ENCODE measurements at regions not wholly inside any gene's neighbourhood (a gene's known extent, or its start where the extent isn't known, plus 50 kb on each side); places are given as distances from the start of the nearest gene placed in this dataset.

DNA sequence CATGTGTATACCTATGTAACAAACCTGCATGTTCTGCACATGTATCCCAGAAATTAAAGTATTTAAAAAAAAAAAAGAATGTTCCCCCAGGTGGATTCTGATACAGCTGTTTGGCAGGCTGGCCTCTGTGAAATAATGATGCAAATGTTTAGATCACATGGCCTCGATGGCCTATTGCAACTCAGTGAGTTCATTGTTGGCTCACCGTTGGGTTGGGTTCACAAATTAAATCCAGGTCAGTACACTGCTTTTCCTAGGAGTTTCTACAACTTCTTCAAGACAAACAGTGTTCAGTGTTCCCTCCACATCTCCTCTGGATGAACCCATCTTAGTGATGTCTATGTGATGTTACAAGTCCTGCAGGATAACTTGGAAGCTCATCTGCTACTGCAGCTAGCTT lies 58.3 kb upstream of the STXBP6 start:
- TF ChIP-seq, protein P1, sequence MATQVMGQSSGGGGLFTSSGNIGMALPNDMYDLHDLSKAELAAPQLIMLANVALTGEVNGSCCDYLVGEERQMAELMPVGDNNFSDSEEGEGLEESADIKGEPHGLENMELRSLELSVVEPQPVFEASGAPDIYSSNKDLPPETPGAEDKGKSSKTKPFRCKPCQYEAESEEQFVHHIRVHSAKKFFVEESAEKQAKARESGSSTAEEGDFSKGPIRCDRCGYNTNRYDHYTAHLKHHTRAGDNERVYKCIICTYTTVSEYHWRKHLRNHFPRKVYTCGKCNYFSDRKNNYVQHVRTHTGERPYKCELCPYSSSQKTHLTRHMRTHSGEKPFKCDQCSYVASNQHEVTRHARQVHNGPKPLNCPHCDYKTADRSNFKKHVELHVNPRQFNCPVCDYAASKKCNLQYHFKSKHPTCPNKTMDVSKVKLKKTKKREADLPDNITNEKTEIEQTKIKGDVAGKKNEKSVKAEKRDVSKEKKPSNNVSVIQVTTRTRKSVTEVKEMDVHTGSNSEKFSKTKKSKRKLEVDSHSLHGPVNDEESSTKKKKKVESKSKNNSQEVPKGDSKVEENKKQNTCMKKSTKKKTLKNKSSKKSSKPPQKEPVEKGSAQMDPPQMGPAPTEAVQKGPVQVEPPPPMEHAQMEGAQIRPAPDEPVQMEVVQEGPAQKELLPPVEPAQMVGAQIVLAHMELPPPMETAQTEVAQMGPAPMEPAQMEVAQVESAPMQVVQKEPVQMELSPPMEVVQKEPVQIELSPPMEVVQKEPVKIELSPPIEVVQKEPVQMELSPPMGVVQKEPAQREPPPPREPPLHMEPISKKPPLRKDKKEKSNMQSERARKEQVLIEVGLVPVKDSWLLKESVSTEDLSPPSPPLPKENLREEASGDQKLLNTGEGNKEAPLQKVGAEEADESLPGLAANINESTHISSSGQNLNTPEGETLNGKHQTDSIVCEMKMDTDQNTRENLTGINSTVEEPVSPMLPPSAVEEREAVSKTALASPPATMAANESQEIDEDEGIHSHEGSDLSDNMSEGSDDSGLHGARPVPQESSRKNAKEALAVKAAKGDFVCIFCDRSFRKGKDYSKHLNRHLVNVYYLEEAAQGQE (IDR thresholded peaks at IDR 0.05; ENCODE audit: insufficient read depth in 1 of 2, low read depth in 2 of 2, low read length in 2 of 2), result no peak
- no peak for TF ChIP-seq TAF1 (IDR thresholded peaks at IDR 0.05; ENCODE audit: borderline replicate concordance, insufficient read depth, low read length)
- TF ChIP-seq SIN3A (IDR thresholded peaks at IDR 0.05; ENCODE audit: borderline replicate concordance, insufficient read depth, low read length), result no peak
- TF ChIP-seq POLR2AphosphoS5 (IDR thresholded peaks at IDR 0.05; ENCODE audit: low read depth, low read length), result no peak
- no peak for TF ChIP-seq FOXP2 (optimal IDR thresholded peaks at IDR 0.05; ENCODE audit: borderline replicate concordance, extremely low read depth, extremely low read length, insufficient read depth)

DNA sequence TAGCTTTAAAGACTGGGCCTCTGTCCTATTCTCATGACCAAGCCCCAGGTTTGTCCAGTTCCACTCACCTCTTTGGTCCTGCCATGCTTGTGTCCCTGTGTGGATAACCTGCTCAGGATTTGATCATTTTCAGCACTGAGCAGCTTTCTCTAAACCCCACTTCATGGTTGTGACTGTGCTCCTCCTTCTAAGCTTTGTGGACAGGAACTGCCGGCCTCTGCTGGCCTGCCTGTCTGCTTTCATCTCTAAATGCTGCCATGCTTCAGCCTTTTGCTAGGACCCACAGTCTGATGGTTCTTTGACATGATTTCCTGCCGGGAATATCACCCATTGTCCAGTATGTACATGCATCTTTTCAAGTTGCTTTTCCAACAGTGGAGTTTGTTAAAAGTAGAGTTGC lies 53.9 kb upstream of the STXBP6 start:
- no peak for TF ChIP-seq FOXP2 (optimal IDR thresholded peaks at IDR 0.05; ENCODE audit: borderline replicate concordance, extremely low read depth, extremely low read length, insufficient read depth)
- TF ChIP-seq, protein P1 (IDR thresholded peaks at IDR 0.05; ENCODE audit: insufficient read depth in 1 of 2, low read depth in 2 of 2, low read length in 2 of 2), result no peak
- no peak for TF ChIP-seq SIN3A (IDR thresholded peaks at IDR 0.05; ENCODE audit: borderline replicate concordance, insufficient read depth, low read length)
- no peak for TF ChIP-seq POLR2AphosphoS5 (IDR thresholded peaks at IDR 0.05; ENCODE audit: low read depth, low read length)

DNA sequence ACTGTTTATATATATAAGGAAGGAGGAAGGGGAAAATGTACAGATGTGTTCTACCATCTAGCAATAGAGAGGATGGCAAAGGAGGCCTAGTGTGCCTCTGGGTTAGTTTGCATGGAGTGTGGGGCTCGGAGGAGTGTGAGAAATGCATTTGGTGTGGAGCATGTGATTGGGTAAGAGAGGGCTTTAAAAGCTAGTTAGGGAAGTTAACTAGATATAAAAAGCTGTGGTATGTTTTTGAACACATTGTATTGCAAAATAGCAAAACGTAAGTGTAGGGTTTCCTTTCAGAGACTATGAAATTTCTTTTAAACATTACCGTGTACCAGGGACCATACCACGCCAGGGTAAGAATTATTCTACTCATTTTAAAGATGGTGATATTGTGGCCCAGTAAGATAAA lies 53.3 kb upstream of the STXBP6 start:
- TF ChIP-seq TAF1 (IDR thresholded peaks at IDR 0.05; ENCODE audit: borderline replicate concordance, insufficient read depth, low read length) (no peak), FOXP2 (optimal IDR thresholded peaks at IDR 0.05; ENCODE audit: borderline replicate concordance, extremely low read depth, extremely low read length, insufficient read depth) (no peak), SIN3A (IDR thresholded peaks at IDR 0.05; ENCODE audit: borderline replicate concordance, insufficient read depth, low read length) (no peak), POLR2AphosphoS5 (IDR thresholded peaks at IDR 0.05; ENCODE audit: low read depth, low read length) (no peak)
- TF ChIP-seq, protein P1 (IDR thresholded peaks at IDR 0.05; ENCODE audit: insufficient read depth in 1 of 2, low read depth in 2 of 2, low read length in 2 of 2), result no peak

DNA sequence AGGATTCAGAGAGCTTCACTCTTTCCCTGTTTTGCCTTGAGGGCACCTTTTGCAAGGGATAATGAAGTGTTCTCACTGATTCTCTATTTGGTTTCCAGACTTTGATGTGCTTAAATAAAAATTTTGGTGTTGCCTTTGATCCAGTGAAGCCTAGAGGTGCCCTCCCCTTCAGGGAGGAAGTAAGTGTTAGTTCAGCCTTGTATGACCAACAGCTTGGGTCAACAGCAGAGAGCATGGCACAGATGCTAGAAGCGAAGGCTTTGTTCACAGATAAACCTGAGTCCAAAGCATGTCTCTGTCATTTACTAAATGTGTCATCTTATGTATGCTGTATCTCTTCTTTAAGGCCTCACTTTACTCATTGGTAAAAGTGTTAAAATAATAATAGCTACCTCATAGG lies 52.8 kb upstream of the STXBP6 start:
- TF ChIP-seq SIN3A (IDR thresholded peaks at IDR 0.05; ENCODE audit: borderline replicate concordance, insufficient read depth, low read length) (no peak), POLR2AphosphoS5 (IDR thresholded peaks at IDR 0.05; ENCODE audit: low read depth, low read length) (no peak)
- TF ChIP-seq, protein P1 (IDR thresholded peaks at IDR 0.05; ENCODE audit: insufficient read depth in 1 of 2, low read depth in 2 of 2, low read length in 2 of 2), result no peak

DNA sequence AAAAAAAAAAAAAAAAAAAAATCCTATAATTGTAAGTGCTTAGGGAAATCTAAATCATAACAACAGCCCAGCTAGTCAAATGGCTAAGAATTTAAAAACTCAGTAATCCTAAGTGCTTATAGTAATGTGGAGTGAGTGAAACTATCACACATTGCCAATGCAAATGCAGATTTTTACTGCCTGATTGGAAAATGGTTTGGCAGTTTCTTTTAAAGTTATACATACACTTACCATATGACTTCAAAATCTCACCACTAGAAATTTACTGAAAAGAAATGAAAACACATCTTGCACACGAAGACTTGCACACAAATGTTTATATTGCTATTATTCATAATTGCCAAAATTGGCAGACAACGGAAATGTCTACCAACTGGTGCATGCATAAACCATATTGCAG lies 51.3 kb upstream of the STXBP6 start:
- no peak for TF ChIP-seq FOXP2 (optimal IDR thresholded peaks at IDR 0.05; ENCODE audit: borderline replicate concordance, extremely low read depth, extremely low read length, insufficient read depth)
- TF ChIP-seq TAF1 (IDR thresholded peaks at IDR 0.05; ENCODE audit: borderline replicate concordance, insufficient read depth, low read length), result no peak
- no peak for TF ChIP-seq POLR2AphosphoS5 (IDR thresholded peaks at IDR 0.05; ENCODE audit: low read depth, low read length)
- TF ChIP-seq, protein P1 (IDR thresholded peaks at IDR 0.05; ENCODE audit: insufficient read depth in 1 of 2, low read depth in 2 of 2, low read length in 2 of 2), result no peak
- no peak for TF ChIP-seq SIN3A (IDR thresholded peaks at IDR 0.05; ENCODE audit: borderline replicate concordance, insufficient read depth, low read length)
